CD4-positive, alpha-beta T cell treated with Interleukin-2 at 100 ng/mL for 4 hours (primary cell): ENCODE measurements at regions not wholly inside any gene's neighbourhood (a gene's known extent, or its start where the extent isn't known, plus 50 kb on each side); places are given as distances from the start of the nearest gene placed in this dataset.
"Not testable (repeated sequence)": the region's sequence is repeated elsewhere in the genome, so short reads cannot be mapped to it uniquely, and the experiment has no call there.

Source experiments
- DNase-seq: peaks from one replicate; pipeline ENCODE4 v3.0.0-alpha.2; 2020; ENCODE audit warnings: low spot score

DNA sequence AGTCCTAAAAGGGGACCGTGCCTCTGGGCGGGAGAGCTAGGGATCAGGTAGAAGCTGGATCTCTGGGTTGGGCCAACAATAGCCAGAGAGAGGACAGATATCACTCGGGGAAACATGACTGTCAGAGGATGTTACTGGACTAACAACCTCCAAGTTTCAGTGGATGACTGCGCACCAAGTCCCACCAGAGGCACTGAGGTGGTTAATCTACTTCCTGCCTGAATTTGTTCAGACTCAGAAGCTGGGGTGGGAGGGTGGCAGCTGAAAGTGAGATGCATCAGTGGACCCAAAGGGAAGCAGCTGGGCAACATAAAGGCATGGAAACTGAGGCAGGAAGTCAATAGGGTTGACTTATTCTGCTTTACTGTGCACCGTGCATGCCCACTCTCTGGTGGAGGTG is 130.1 kb upstream of the SLC44A1 start:
- no peak for DNase-seq

DNA sequence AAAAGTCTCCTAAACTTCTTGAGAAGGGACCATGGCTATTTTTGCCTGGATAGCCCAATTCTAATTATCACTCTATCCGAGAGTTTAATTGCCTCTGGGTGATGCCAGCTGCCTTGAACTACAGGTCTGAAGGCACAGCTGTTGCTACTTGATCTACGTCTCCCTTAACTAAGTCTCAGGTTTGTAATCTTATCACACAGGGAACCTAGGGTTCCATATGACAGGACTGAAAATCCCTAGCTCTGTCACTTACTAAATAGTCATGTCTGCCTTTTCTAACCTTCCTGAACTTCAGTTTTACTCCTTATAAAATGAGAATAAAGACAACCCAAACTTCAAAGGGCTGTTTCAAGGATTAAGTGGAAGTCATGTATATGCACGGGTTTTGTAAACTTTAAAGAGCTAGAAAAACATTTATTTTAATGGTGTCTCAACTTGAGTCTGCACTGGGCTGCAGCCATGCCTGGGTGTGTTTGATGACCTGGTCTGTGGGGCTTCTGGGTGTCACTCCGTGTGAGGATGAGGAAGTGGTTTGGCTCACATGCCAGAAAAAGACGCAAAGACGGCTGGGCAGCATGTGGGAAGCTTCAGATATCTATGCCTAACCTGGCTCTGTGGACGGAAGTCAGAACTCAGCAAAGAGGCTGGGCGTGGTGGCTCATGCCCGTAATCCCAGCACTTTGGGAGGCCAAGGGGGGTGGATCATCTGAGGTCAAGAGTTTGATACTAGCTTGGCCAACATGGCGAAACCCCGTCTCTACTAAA is 129.3 kb upstream of the SLC44A1 start:
- DNase-seq = peak; percentile 13

DNA sequence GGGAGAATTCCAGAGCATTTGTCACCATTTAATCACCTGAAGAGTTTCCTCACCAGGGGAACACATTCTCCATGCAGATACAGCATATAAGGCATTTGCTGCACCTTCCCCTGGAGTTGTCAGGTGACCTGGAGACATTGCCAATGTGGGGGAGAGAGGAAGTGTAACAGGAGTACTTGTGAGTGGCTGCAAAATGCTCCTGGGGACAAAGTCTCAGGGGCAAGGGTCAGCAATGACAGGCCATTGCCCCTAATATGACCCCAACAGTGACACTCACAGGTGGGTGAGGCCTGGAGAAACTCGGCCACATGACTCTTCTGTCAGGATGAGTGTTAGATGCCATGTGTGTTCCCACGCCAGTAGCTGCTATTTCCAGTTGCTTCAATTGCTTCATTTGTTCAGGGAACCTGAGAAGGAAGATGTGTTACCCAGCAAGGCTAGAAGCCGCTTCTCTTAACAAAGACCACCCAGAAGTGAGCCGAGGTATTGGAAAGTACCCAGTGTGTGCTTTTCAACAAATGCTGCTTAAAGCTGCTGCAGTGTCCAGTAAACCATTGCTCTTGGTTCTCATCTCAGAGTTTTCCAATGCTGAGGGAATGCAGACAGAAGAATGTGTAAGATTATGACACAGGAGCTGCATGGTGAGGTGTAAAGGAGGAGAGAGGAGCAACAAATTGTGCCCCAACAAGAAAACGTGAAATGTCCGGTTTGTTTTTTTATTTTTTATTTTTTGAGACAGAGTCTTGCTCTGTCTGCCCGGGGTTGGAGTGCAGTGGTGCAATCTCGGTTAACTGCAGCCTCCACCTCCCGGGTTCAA is 128.2 kb upstream of the SLC44A1 start:
- DNase-seq = no peak

GRCh38 chr9:105117234-105117633 is 127.2 kb upstream of the SLC44A1 start:
- DNase-seq = no peak

GRCh38 chr9:105118636-105119035 is 125.8 kb upstream of the SLC44A1 start:
- no peak for DNase-seq

GRCh38 chr9:105119156-105119555 is 125.3 kb upstream of the SLC44A1 start:
- no peak for DNase-seq

DNA sequence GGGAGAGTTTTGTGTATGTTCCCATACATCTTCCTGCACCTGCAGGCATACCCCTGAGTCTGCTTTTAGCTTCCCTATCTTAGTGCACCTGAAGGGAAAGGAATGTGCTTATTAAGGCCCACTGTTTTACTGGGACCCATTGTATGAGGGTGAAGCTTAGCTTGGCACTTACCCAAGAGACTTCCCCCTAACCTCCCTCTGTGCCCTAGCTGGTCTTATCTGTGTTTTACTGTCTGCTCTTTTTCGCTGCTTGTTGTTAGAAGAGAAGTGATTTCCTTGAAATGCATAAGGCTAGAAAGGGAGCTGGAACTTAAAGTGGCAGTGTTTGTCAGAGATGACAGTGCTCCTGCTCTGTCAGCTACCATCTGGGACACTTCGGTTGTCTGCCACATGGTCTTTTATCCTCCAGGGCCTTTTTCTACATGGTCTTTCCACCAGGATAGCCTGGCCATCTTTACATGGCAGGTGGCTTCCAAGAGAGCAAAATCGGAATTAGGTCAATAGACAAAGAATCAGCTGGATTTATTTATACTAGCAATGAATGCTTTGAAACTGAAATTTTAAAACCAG is 122.5 kb upstream of the SLC44A1 start:
- no peak for DNase-seq

DNA sequence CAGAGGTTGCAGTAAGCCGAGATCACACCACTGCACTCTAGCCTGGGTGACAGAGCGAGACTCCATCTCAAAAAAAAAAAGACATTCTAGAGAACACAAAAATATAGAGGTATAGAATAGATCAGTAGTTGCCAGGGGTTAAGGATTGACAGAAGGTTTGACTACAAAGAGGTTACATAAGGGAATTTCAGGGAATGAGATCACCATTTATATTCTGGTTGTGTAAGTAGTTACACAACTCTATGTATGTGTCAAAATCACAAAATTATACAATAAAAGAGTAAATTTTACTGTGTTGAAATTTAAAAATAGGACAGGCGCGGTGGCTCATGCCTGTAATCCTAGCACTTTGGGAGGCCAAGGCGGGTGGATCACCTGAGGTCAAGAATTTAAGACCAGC is 119.9 kb upstream of the SLC44A1 start:
- not testable (repeated sequence) for DNase-seq

GRCh38 chr9:105126226-105126625 is 118.2 kb upstream of the SLC44A1 start:
- DNase-seq = no peak

GRCh38 chr9:105127863-105128220 is 116.6 kb upstream of the SLC44A1 start:
- DNase-seq = peak; percentile 85

- DNase-seq = no peak
These were observed 115.4 kb upstream of the SLC44A1 start for GRCh38 chr9:105128908-105129600.

DNA sequence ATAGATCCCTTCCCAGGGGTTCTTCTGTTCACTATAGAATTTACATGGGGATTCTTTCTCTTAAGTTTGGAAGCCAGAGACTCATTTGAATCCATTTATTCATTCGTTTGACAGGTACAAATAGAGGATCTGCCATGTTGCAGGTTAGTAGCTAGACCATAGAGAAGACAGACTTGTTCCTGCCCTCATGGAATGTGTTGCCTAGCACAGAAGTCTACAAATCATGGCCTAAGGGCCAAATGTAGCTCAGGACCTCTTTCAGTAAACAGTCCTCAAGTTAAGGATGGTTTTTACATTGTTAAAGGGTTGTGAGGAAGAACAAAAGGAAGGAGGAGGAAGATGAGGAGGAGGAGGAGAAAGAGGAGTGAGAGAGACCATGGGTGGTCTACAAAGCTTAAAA is 114.7 kb upstream of the SLC44A1 start:
- no peak for DNase-seq

DNA sequence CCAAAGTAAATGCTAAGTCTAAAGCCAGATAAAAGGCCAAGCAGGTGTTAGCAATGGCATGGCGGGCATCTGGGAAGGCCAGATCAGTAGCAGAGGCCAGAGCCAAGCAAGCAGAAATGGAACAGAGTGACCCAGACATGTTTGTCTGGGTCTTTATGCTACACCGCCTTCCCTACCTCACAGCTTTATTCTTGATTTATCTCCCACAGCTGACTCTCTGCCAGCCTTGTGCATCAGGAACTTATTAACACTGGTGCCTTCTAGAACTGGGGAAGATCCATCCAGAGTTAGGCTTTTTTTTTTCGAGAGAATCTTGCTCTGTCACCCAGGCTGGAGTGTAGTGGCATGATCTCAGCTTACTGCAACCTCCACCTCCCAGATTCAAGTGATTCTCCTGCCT is 112.5 kb upstream of the SLC44A1 start:
- no peak for DNase-seq

GRCh38 chr9:105132606-105133005 is 111.8 kb upstream of the SLC44A1 start:
- no peak for DNase-seq

DNA sequence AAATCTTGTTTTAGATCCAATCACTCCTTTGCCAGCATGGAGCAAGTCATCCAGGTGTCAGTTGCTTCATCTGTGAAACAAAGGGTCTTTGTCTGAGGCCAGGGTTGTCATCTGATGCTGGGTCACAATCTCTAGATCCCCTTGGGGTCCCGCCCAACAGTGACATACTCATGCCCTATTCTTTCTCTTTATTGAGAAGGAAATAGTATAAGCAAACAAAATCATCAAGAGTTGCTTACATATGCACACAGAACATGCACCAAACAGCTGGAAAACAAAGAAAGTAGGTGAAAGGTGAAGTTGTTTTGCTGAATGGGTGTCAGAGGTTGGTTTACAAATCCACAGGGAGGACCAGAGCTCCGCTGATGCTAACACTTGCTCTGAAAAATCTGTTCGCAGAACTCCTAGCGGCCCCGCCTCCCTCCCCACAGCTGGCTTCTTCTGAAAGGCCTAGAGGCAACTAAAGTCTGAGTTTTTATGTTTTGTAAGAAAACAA is 106.1 kb upstream of the SLC44A1 start:
- no peak for DNase-seq

DNA sequence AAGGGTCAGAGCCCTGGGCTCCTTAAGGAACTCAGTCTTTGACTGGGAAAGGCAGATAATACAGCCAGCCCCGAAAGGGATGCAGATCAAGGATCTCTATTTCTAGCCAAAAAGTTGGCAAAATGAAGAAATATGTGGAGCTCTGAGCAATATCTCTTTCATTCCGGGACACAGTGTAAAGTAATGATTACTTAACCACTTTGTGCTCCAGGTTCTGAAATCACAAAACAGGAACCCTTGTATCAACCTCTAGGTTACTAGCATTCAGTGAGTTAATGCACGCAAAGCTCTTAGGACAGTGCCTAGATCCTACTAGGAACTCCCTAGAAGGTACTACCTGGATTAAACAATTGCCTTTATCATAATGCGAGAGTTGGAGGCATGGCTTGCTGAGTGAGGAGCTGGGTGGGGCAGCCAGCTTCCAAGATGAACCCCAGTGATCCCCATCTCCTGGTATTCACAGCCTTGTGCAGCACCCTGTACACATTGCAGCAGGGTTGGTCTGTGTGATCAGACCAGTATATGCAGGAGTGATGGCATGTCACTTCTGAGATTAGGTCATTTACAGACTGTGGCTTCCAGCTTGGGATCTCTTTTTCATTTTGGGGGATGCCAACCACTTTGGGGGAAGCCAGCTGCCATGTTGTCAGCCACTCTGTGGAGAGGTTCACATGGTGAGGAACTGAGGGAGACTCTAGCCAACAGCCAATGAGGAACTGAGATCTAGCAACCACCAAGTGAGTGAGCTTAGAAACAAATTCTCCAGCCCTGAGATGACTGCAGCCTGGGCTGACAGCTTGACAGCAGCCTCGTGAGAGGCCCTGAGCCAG is 103.1 kb upstream of the SLC44A1 start:
- DNase-seq = no peak

DNA sequence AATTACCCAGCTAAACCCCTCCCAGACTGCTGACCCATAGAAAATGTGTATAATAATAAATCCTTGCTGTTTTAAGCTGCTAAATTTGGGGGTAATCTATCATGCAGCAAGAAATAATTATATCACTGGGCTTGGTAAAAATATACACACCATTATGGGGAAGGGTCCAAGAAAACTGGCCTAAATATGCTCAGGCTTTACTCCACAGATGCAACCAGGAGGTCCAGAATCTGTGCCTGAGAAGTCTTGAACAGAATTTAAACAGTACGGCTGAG is 102.5 kb upstream of the SLC44A1 start:
- no peak for DNase-seq

- DNase-seq = no peak
These were observed 101.9 kb upstream of the SLC44A1 start for GRCh38 chr9:105142406-105143135.

DNA sequence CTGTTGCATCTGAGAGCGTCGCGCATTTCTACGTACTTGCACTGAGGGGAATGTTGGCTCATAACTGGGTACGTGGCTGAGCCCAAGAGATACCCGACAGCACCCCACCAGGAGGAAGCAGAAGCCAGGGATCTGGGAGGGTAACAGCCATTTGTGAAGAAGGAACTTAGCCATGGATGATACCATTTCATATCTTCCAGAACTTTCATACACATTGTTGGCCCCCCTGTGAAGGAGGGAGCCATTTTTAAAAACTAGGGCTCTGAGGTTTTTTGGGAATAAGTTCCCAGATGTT is 101.4 kb upstream of the SLC44A1 start:
- no peak for DNase-seq

DNA sequence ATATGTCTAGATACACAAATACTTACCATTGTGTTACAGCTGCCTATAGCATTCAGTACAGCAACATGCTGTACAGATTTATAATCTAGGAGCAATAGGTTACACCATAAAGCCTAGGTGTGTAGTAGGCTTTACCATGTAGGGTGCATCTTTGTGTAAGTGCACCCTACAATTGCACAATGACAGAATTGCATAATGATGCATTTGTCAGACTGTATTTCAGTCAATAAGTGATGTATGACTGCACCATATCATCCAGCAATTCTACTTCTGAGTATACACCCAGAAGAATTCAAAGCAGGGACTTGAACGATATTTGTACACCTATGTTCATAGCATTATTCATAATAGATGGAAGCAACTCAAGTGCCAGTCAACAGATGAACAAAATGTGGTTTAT is 100.4 kb upstream of the SLC44A1 start:
- DNase-seq = no peak

DNA sequence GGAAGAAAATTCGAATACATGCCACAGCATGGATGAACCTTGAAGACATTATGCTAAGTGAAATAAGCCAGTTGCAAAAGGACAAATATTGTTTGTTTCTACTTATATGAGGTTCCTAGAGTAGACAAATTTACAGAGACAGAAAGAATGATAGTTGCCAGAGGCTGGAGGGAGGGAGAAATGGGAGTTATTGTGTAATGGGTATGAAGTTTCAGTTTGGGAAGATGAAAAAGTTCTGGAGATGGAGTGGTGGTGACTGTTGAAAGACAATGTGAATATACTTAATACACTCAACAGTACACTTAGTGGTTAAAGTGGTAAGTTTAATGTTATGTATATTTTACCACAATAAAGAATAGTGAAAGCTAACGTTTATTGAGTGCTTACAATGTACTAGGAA is 99.6 kb upstream of the SLC44A1 start:
- no peak for DNase-seq
